Right lobe of liver (tissue), 6 donors: ENCODE measurements at regions not wholly inside any gene's neighbourhood (a gene's known extent, or its start where the extent isn't known, plus 50 kb on each side); places are given as distances from the start of the nearest gene placed in this dataset.

Experiments used
- ATAC-seq, 4 donors: fragments of 200-7000 bp; cut with Tn5 transposase; one replicate each; pipeline ENCODE4 v1.9.1; 2020; ENCODE audit warnings: mild to moderate bottlenecking in 4 of 4, moderate library complexity in 4 of 4
- DNase-seq, 3 donors: peaks; one replicate each; pipeline ENCODE4 v3.0.0-alpha.2; 2020
- H3K27ac ChIP-seq, 3 donors: fragments of 200-600 bp; one replicate each; pipeline ENCODE4 v1.8.0; 2022
- H3K27me3 ChIP-seq, 2 donors: fragments of 200-600 bp; one replicate each; pipeline ENCODE4 v1.8.0; 2022
- H3K36me3 ChIP-seq, 4 donors: fragments of 200-600 bp; sonication (generic) in 1 of 4; one replicate each; pipeline versions ENCODE4 v1.5.1 to v1.8.0; 2017 to 2022; ENCODE audit warnings: control low read depth in 1 of 4
- H3K4me1 ChIP-seq, 4 donors: fragments of 200-600 bp; sonication (generic) in 1 of 4; one replicate each; pipeline versions ENCODE4 v1.5.1 to v1.8.0; 2017 to 2022; ENCODE audit warnings: control low read depth in 1 of 4
- H3K4me3 ChIP-seq, 3 donors: fragments of 200-600 bp; one replicate each; pipeline ENCODE4 v1.8.0; 2022
- H3K9me3 ChIP-seq, 4 donors: fragments of 200-600 bp; sonication (generic) in 1 of 4; one replicate each; pipeline versions ENCODE4 v1.5.1 to v1.8.0; 2017 to 2022; ENCODE audit warnings: control low read depth in 1 of 4
- POLR2A ChIP-seq: fragments of 450-650 bp; IDR thresholded peaks from one replicate; pipeline ENCODE4 v1.6.1; 2017; ENCODE audit warnings: antibody characterized with exemption, mild to moderate bottlenecking
- WGBS: methylation state at CpG from one replicate; pipeline ENCODE4 v1.1.6; 2018; ENCODE audit warnings: low coverage, low lambda C conversion rate; ENCODE audit not compliant: insufficient coverage; ENCODE audit errors: missing lambda C conversion rate; 5-methylcytosine and 5-hydroxymethylcytosine counted together
- intact Hi-C, 2 donors: fragments of 100-400 bp; cut with DNase I; formaldehyde crosslinking; loops; one replicate each; pipeline versions ENCODE4 v1.11.2 to v1.14.1; 2022
- TF ChIP-seq, protein P1 (sequence below), 4 donors: fragments of 200-600 bp in 3 of 4; fragments of 450-650 bp in 1 of 4; IDR thresholded peaks; one replicate each; pipeline versions ENCODE4 v1.5.1 to v1.8.0; 2016 to 2022; ENCODE audit warnings: antibody characterized with exemption in 4 of 4, mild to moderate bottlenecking in 2 of 4
- donor health status: DM: no; HTN: yes; CAD: no.
- donor health status: DM: no; HTN: no; CAD: no.
- donor health status: DM: no; HTN: no; CAD: no.
- donor health status: DM: no; HTN: yes; CAD: no.
- donor health status: DM: no; HTN: yes; CAD: no.

DNA sequence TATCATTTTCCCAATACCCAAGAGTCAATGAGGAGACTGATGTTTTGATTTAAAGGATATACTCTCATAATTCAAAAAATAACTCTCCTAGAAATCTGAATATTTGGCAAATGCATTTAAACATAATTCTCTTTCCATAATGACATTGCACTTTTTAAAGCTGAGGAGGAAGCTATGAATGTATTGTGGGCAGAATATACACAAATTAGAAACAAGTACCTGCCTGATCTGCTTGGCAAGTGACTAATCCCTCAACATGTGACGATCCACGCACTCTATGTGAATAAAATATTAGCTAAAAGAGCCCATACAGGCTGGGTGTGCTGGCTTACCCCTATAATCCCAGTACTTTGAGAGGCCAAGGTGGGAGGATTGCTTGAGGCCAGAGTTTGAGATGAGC is 88.3 kb upstream of the CCDC28A start:
- WGBS: 73% methylated on average over 2 of the region's 2 CpGs
- no peaks in the 10 kb centered on the region for H3K9me3 ChIP-seq
- H3K4me1 ChIP-seq: peaks cover 0 to 11% (median 5%) of the 10 kb centered on the region in 4 donors
- TF ChIP-seq, protein P1, sequence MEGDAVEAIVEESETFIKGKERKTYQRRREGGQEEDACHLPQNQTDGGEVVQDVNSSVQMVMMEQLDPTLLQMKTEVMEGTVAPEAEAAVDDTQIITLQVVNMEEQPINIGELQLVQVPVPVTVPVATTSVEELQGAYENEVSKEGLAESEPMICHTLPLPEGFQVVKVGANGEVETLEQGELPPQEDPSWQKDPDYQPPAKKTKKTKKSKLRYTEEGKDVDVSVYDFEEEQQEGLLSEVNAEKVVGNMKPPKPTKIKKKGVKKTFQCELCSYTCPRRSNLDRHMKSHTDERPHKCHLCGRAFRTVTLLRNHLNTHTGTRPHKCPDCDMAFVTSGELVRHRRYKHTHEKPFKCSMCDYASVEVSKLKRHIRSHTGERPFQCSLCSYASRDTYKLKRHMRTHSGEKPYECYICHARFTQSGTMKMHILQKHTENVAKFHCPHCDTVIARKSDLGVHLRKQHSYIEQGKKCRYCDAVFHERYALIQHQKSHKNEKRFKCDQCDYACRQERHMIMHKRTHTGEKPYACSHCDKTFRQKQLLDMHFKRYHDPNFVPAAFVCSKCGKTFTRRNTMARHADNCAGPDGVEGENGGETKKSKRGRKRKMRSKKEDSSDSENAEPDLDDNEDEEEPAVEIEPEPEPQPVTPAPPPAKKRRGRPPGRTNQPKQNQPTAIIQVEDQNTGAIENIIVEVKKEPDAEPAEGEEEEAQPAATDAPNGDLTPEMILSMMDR (IDR thresholded peaks at IDR 0.05): no peak
- no peak for TF ChIP-seq POLR2A
- no peaks in the 10 kb centered on the region for H3K27me3 ChIP-seq
- intact Hi-C loops: no loop called here
- ATAC-seq: no peak
- H3K27ac ChIP-seq: no peak overlapping the region
- H3K4me3 ChIP-seq: no peak overlapping the region
- DNase-seq: no peak
- no peaks in the 10 kb centered on the region for H3K36me3 ChIP-seq

- DNase-seq (no peak), ATAC-seq (no peak)
- Histone ChIP-seq H3K9me3 (no peaks in the 10 kb centered on the region), H3K4me1 (peaks cover 0 to 11% (median 5%) of the 10 kb centered on the region in 4 donors), H3K36me3 (no peaks in the 10 kb centered on the region), H3K27me3 (no peaks in the 10 kb centered on the region), H3K27ac (no peak overlapping the region), H3K4me3 (no peak overlapping the region)
- TF ChIP-seq POLR2A: no peak
- TF ChIP-seq, protein P1 (IDR thresholded peaks at IDR 0.05): no peak
- intact Hi-C loops: no loop called here
Measured at GRCh38 chr6:138685781-138686180, 87.8 kb upstream of the CCDC28A start.

DNA sequence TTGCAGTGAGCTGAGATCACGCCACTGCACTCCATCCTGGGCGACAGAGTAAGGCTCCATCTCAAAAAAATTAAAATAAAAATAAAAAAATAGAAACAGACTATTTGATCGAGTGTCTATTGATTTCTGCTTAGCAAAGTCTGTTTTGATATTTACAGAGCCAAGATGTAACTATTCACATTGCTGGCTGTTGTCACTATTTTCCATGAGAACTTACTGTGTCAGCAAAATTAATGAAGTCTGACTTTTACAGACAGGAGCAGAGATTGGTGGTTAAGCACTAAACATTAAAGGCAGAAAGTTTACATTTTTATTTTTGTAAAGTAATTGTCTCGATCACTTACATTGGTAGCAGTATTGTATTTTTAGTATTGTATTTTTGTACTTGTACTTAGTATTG is 85.0 kb upstream of the CCDC28A start:
- no peaks in the 10 kb centered on the region for H3K36me3 ChIP-seq
- peak overlapping the region in 1 of 3 donors; percentile 11 for H3K4me3 ChIP-seq
- TF ChIP-seq, protein P1 (IDR thresholded peaks at IDR 0.05): no peak
- no peak for TF ChIP-seq POLR2A
- DNase-seq: no peak
- H3K27me3 ChIP-seq: no peaks in the 10 kb centered on the region
- intact Hi-C loops: no loop called here
- no peaks in the 10 kb centered on the region for H3K9me3 ChIP-seq
- peak overlapping the region in 2 of 3 donors; percentile 32 to 47 for H3K27ac ChIP-seq
- peaks cover 0 to 15% (median 5%) of the 10 kb centered on the region in 4 donors for H3K4me1 ChIP-seq
- no peak for ATAC-seq
- WGBS: 39% methylated on average over 4 of the region's 4 CpGs

- Histone ChIP-seq H3K27me3 (no peaks in the 10 kb centered on the region), H3K4me1 (peaks cover 0 to 15% (median 5%) of the 10 kb centered on the region in 4 donors), H3K27ac (no peak overlapping the region), H3K9me3 (no peaks in the 10 kb centered on the region), H3K36me3 (no peaks in the 10 kb centered on the region), H3K4me3 (no peak overlapping the region)
- ATAC-seq (no peak), DNase-seq (no peak)
- 75% methylated on average over 4 of the region's 6 CpGs for WGBS
- TF ChIP-seq, protein P1 (IDR thresholded peaks at IDR 0.05): no peak
- no peak for TF ChIP-seq POLR2A
- intact Hi-C loops: no loop called here
Measured at GRCh38 chr6:138689849-138690248, 83.7 kb upstream of the CCDC28A start.
